Activated CD8-positive, alpha-beta T cell treated with anti-CD3 and anti-CD28 coated beads for 36 hours (primary cell): ENCODE measurements at regions not wholly inside any gene's neighbourhood (a gene's known extent, or its start where the extent isn't known, plus 50 kb on each side); places are given as distances from the start of the nearest gene placed in this dataset.

Experiments
- ATAC-seq: fragments of 200-7000 bp; cut with Tn5 transposase; one replicate; pipeline ENCODE4 v1.10.0; 2021; ENCODE audit warnings: mild to moderate bottlenecking, moderate library complexity
- CTCF ChIA-PET: fragments of 350-600 bp; sonication (Branson Sonifier 250); formaldehyde crosslinking; loops from one replicate; lab custom pipeline; 2021; ENCODE audit warnings: antibody characterized with exemption; lab: Charles Lee
- POLR2A ChIA-PET: fragments of 350-600 bp; sonication (Branson Sonifier 250); formaldehyde crosslinking; loops from one replicate; lab custom pipeline; 2021; ENCODE audit warnings: antibody characterized with exemption; lab: Charles Lee
- DNase-seq: peaks from one replicate; pipeline ENCODE4 v3.0.0-alpha.2; 2020
- H3K27ac Mint-ChIP-seq: one replicate; pipeline ENCODE4 v1.8.0; 2021; ENCODE audit warnings: mild to moderate bottlenecking, mixed read lengths
- H3K27me3 Mint-ChIP-seq: one replicate; pipeline ENCODE4 v1.8.0; 2021; ENCODE audit warnings: mixed read lengths
- H3K36me3 Mint-ChIP-seq: one replicate; pipeline ENCODE4 v1.8.0; 2021; ENCODE audit warnings: low read depth, mixed read lengths
- H3K4me1 Mint-ChIP-seq: one replicate; pipeline ENCODE4 v1.8.0; 2021; ENCODE audit warnings: low read depth, mixed read lengths
- H3K4me3 Mint-ChIP-seq: one replicate; pipeline ENCODE4 v1.8.0; 2021; ENCODE audit warnings: mild to moderate bottlenecking, moderate library complexity, mixed read lengths
- H3K9me3 Mint-ChIP-seq: one replicate; pipeline ENCODE4 v1.8.0; 2021; ENCODE audit warnings: mixed read lengths
- CTCF ChIP-seq: fragments of 200-600 bp; IDR thresholded peaks from one replicate; pipeline ENCODE4 v1.8.0; 2022; ENCODE audit warnings: antibody characterized with exemption, mild to moderate bottlenecking
- intact Hi-C: fragments of 100-400 bp; cut with micrococcal nuclease; formaldehyde crosslinking; loops from one replicate; pipeline ENCODE4 v1.10.0; 2022

- Mint-ChIP-seq H3K27me3 (peaks cover 11% of the 10 kb centered on the region), H3K27ac (no peak overlapping the region), H3K36me3 (no peaks in the 10 kb centered on the region), H3K4me1 (no peaks in the 10 kb centered on the region), H3K9me3 (no peaks in the 10 kb centered on the region), H3K4me3 (no peak overlapping the region)
- no peak for ATAC-seq
- intact Hi-C loops = no loop called here
- POLR2A ChIA-PET = no interaction called here
- no peak for TF ChIP-seq CTCF
- no peak for DNase-seq
- CTCF ChIA-PET = interaction anchor here (1.0 kb wide), 1 partner anchor 199 kb away, joined by 3 read pairs; no protein-coding TSS in a partner anchor
Observed at GRCh38 chr22:49106842-49107152, 720.9 kb downstream of the BRD1 start.

GRCh38 chr22:49106096-49106841 lies 721.4 kb downstream of the BRD1 start:
- peaks cover 11% of the 10 kb centered on the region for H3K27me3 Mint-ChIP-seq
- H3K4me3 Mint-ChIP-seq = no peak overlapping the region
- H3K27ac Mint-ChIP-seq = no peak overlapping the region
- ChIA-PET POLR2A (no interaction called here), CTCF (interaction anchor here (1.0 kb wide), 1 partner anchor 199 kb away, joined by 3 read pairs; no protein-coding TSS in a partner anchor)
- intact Hi-C loops = no loop called here
- ATAC-seq (no peak), DNase-seq (no peak)
- no peaks in the 10 kb centered on the region for H3K9me3 Mint-ChIP-seq
- no peak for TF ChIP-seq CTCF
- H3K36me3 Mint-ChIP-seq = no peaks in the 10 kb centered on the region
- H3K4me1 Mint-ChIP-seq = no peaks in the 10 kb centered on the region

GRCh38 chr22:49104434-49104833 lies 723.2 kb downstream of the BRD1 start:
- no peaks in the 10 kb centered on the region for H3K4me1 Mint-ChIP-seq
- POLR2A ChIA-PET = no interaction called here
- no peaks in the 10 kb centered on the region for H3K9me3 Mint-ChIP-seq
- H3K27me3 Mint-ChIP-seq = peaks cover 16% of the 10 kb centered on the region
- no peaks in the 10 kb centered on the region for H3K36me3 Mint-ChIP-seq
- H3K27ac Mint-ChIP-seq = no peak overlapping the region
- CTCF ChIA-PET = no interaction called here
- H3K4me3 Mint-ChIP-seq = no peak overlapping the region
- no peak for TF ChIP-seq CTCF
- no peak for DNase-seq
- no peak for ATAC-seq
- intact Hi-C loops = no loop called here

- no peaks in the 10 kb centered on the region for H3K36me3 Mint-ChIP-seq
- H3K27ac Mint-ChIP-seq = no peak overlapping the region
- no peak for ATAC-seq
- H3K4me1 Mint-ChIP-seq = no peaks in the 10 kb centered on the region
- H3K9me3 Mint-ChIP-seq = no peaks in the 10 kb centered on the region
- CTCF ChIA-PET = no interaction called here
- POLR2A ChIA-PET = no interaction called here
- peaks cover 14% of the 10 kb centered on the region for H3K27me3 Mint-ChIP-seq
- intact Hi-C loops = no loop called here
- H3K4me3 Mint-ChIP-seq = no peak overlapping the region
- TF ChIP-seq CTCF = no peak
- no peak for DNase-seq
Observed at GRCh38 chr22:49103314-49104059, 724.2 kb downstream of the BRD1 start.

- ATAC-seq (no peak), DNase-seq (no peak)
- Mint-ChIP-seq H3K9me3 (no peaks in the 10 kb centered on the region), H3K27me3 (peaks cover 11% of the 10 kb centered on the region), H3K4me1 (no peaks in the 10 kb centered on the region), H3K36me3 (no peaks in the 10 kb centered on the region), H3K27ac (no peak overlapping the region), H3K4me3 (no peak overlapping the region)
- no peak for TF ChIP-seq CTCF
- intact Hi-C loops = no loop called here
- ChIA-PET CTCF (no interaction called here), POLR2A (no interaction called here)
Observed at GRCh38 chr22:49102367-49102766, 725.3 kb downstream of the BRD1 start.
